ENCODE measurements at regions not wholly inside any gene's neighbourhood (a gene's known extent, or its start where the extent isn't known, plus 50 kb on each side); places are given as distances from the start of the nearest gene placed in this dataset.

DNA sequence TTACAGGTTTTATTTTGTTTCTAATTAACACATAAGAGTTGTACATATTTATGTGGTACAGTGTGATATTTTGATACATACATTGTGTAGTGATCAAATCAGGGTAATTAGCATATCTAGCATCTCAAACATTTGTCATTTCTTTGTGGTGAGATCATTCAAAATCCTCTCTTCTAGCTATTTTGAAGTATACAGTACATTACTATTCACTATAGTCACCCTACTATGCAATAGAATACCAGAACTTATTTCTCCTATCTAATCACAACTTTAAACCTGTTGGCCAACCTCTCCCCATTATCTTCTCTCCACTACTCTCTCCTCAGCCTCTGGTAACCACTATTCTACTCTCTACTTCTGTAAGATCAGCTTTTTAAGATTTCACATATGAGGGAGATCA lies 325.8 kb downstream of the CYP26B1 start:
- H3K4me3 ChIP-seq: no peak overlapping the region
- no peaks in the 10 kb centered on the region for H3K4me1 ChIP-seq (ENCODE audit: insufficient read depth)
- no peaks in the 10 kb centered on the region for H4K20me1 ChIP-seq (ENCODE audit: insufficient read depth, poor library complexity, severe bottlenecking)
- TF ChIP-seq EZH2phosphoT487 (IDR thresholded peaks at IDR 0.05; ENCODE audit: low read depth, severe bottlenecking, unreplicated experiment) (no peak), EZH2 (IDR thresholded peaks at IDR 0.05; ENCODE audit: borderline replicate concordance) (no peak)
- TF ChIP-seq, protein P1, sequence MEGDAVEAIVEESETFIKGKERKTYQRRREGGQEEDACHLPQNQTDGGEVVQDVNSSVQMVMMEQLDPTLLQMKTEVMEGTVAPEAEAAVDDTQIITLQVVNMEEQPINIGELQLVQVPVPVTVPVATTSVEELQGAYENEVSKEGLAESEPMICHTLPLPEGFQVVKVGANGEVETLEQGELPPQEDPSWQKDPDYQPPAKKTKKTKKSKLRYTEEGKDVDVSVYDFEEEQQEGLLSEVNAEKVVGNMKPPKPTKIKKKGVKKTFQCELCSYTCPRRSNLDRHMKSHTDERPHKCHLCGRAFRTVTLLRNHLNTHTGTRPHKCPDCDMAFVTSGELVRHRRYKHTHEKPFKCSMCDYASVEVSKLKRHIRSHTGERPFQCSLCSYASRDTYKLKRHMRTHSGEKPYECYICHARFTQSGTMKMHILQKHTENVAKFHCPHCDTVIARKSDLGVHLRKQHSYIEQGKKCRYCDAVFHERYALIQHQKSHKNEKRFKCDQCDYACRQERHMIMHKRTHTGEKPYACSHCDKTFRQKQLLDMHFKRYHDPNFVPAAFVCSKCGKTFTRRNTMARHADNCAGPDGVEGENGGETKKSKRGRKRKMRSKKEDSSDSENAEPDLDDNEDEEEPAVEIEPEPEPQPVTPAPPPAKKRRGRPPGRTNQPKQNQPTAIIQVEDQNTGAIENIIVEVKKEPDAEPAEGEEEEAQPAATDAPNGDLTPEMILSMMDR (IDR thresholded peaks at IDR 0.05; ENCODE audit: poor library complexity): no peak
- no peak for DNase-seq (ENCODE audit: low spot score)
- no peaks in the 10 kb centered on the region for H3K27me3 ChIP-seq
- H3K36me3 ChIP-seq (replicated peaks; ENCODE audit: insufficient read depth, low read depth): no peaks in the 10 kb centered on the region
- no peak overlapping the region for H3K4me2 ChIP-seq
- H3K27ac ChIP-seq: no peak overlapping the region
- H2AFZ ChIP-seq: no peak overlapping the region
- no peaks in the 10 kb centered on the region for H3K9me3 ChIP-seq (ENCODE audit: low read depth)
- H3K9me2 ChIP-seq (replicated peaks; ENCODE audit: insufficient read depth): no peaks in the 10 kb centered on the region
- no peaks in the 10 kb centered on the region for H3K79me2 ChIP-seq

DNA sequence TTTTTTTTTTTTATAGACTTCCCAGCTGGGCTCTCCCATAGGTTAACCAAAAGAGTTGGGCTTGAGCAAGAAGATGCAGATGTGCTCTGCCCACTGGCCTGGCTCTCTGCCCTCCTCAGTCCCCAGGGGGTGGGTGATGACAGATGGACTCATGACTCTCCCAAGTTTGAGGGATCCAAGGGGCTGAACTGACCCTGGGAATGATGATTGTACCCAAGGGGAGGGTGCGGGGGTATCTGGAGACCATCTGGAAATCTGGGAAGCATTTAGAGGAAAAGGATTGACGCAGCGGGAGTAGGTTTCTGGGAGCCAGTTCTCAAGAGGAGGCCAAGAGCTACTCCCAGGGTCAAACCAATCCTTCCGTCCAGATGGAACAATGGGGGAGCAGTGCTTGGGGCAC lies 330.8 kb downstream of the CYP26B1 start:
- no peaks in the 10 kb centered on the region for H3K9me3 ChIP-seq (ENCODE audit: low read depth)
- TF ChIP-seq, protein P1 (IDR thresholded peaks at IDR 0.05; ENCODE audit: poor library complexity): no peak
- TF ChIP-seq EZH2phosphoT487 (IDR thresholded peaks at IDR 0.05; ENCODE audit: low read depth, severe bottlenecking, unreplicated experiment) (no peak), EZH2 (IDR thresholded peaks at IDR 0.05; ENCODE audit: borderline replicate concordance) (no peak)
- H3K4me1 ChIP-seq (ENCODE audit: insufficient read depth): no peaks in the 10 kb centered on the region
- H3K79me2 ChIP-seq: no peaks in the 10 kb centered on the region
- H3K27me3 ChIP-seq: no peaks in the 10 kb centered on the region
- no peak for DNase-seq (ENCODE audit: low spot score)
- H2AFZ ChIP-seq: no peak overlapping the region
- no peak overlapping the region for H3K27ac ChIP-seq
- H3K4me3 ChIP-seq: no peak overlapping the region
- H3K4me2 ChIP-seq: no peak overlapping the region
- H3K9me2 ChIP-seq (replicated peaks; ENCODE audit: insufficient read depth): no peaks in the 10 kb centered on the region
- no peaks in the 10 kb centered on the region for H3K36me3 ChIP-seq (replicated peaks; ENCODE audit: insufficient read depth, low read depth)
- 95% methylated on average over 4 of the region's 4 CpGs for WGBS (ENCODE audit: low lambda C conversion rate, missing lambda C conversion rate)
- H4K20me1 ChIP-seq (ENCODE audit: insufficient read depth, poor library complexity, severe bottlenecking): no peaks in the 10 kb centered on the region

- Histone ChIP-seq H3K27me3 (no peaks in the 10 kb centered on the region), H2AFZ (no peak overlapping the region), H3K79me2 (no peaks in the 10 kb centered on the region), H3K9me2 (replicated peaks; ENCODE audit: insufficient read depth) (no peaks in the 10 kb centered on the region), H3K9me3 (ENCODE audit: low read depth) (no peaks in the 10 kb centered on the region), H3K4me3 (no peak overlapping the region), H3K36me3 (replicated peaks; ENCODE audit: insufficient read depth, low read depth) (no peaks in the 10 kb centered on the region), H3K4me2 (no peak overlapping the region), H3K27ac (no peak overlapping the region), H3K4me1 (ENCODE audit: insufficient read depth) (no peaks in the 10 kb centered on the region), H4K20me1 (ENCODE audit: insufficient read depth, poor library complexity, severe bottlenecking) (no peaks in the 10 kb centered on the region)
- TF ChIP-seq, protein P1 (IDR thresholded peaks at IDR 0.05; ENCODE audit: poor library complexity): no peak
- TF ChIP-seq EZH2phosphoT487 (IDR thresholded peaks at IDR 0.05; ENCODE audit: low read depth, severe bottlenecking, unreplicated experiment): no peak
- WGBS (ENCODE audit: low lambda C conversion rate, missing lambda C conversion rate): 86% methylated on average over 5 of the region's 5 CpGs
- no peak for DNase-seq (ENCODE audit: low spot score)
Measured at GRCh38 chr2:71815701-71816474, 331.8 kb downstream of the CYP26B1 start.

Measured in hepatocyte (in vitro differentiated cells).